Glomerular endothelial cell (primary cell): ENCODE measurements at regions not wholly inside any gene's neighbourhood (a gene's known extent, or its start where the extent isn't known, plus 50 kb on each side); places are given as distances from the start of the nearest gene placed in this dataset.

ENCODE experiments used
- DNase-seq: peaks from one replicate; pipeline ENCODE4 v3.0.0-alpha.2; 2011; ENCODE audit warnings: low read depth, low spot score; ENCODE audit errors: extremely low read depth

DNA sequence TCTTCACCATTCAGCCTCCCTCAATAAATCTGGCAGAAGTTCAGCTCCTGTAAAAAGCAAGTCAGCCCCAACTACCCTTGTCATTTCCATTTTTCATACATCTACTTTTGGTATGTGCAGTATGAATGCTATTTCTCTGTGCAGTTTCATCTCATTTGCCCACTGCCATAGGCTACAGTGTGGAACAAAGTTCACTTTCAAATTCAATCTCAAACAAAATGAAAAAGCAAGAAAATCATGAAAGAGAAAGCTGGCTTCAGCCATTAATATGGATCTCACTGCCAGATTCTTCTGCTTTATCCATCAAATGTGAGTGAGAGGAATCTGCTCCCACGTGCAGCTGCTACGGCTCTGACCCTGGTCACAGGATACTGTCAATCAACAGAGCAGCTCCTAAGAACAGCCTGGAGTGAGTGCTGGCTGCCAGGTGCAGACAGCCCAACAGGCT is 494.2 kb downstream of the ZNF608 start:
- DNase-seq, result no peak

DNA sequence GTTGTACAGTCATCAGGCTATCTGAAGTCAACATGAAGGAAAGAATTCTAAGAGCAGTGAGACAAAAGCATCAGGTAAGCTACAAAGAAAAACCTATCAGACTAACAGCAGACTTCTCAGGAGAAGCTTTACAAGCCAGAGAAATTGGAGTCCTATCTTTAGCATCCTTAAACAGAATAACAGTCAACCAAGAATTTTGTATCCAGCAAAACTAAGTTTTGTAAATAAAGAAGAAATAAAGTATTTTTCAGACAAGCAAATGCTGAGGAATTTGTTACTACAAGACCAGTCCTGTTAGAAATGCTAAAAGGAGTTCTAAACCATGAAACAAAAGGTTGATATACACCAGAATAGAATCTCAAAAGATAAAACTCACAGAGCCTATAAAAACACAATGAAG is 501.2 kb downstream of the ZNF608 start:
- DNase-seq, result no peak

DNA sequence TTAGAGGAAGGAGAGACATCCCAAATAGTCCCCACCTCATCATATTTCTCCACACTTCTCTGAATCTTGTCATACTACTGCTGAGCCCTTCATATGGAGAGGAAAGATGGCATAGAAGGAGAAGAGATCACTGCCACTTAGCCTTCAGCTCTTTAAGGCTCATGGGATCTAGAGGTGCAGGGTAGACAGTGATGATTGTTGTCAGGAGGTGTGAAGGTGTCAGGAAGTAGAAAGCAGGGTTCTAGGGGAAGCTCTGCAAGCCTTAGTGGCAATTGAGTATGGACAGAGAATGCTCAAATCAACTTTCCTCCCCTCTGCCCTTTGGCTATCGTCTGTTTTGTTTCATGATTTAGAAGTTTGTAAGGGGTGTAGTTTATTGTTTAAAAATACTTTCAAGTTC is 505.7 kb downstream of the ZNF608 start:
- DNase-seq, result no peak

DNA sequence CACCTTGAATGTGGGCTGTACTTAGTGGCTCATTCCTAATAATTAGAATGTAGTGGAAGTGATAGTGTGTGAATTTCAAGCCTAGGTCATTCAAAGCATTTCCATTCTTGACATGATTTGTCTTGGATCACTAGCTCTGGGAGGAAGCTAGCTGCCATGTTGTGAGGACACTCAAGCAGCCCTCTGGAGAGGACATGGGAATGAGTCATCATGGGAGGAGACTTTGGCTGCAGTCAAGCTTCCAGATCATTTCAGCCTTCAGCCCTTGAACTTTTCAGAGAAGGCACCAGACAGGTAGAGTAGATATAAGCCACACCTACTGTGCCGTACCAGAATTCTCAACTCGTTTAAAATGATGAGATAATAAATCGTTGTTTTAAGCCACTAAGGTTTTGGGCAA is 506.9 kb downstream of the ZNF608 start:
- no peak for DNase-seq

DNA sequence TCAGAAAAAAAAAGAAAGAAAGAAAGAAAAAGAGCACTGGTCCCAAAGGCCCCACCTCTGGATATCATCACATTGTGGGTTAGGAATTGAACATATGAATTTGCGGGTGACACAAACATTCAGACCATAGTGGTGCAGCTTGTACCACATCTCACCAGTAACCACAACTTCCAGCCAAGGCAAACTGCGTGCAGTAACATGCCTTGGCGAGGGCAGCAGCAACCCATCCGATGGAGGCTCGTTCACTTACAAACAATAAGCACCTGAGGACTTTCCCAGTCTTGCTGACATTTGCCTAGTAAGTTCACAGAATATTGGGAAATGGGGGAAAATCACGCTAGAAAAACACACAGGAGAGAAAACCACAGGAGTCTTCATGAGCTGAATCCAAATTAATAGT is 508.1 kb downstream of the ZNF608 start:
- DNase-seq, result no peak

DNA sequence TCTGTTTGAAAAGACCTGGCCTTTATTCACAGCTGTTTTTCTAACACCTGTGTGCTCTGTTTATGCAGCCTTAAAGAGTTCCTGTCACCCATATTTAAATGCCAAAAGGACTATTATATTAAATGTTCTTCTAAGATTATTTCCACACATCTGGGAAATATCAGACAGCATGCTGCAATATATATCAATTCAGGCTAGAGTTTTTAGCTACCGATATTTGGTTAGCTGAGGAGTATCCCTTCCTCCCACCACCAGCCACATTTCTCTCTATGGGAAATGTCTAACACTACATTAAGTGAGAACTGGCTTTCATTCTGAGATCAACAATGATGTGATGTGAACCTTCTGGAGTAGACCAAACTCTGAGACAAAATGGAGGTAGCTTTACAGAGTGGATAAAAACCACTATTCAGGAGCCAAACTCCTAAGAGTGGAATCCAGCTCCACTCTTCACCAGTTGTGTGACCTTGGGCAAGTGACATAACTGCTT is 509.2 kb downstream of the ZNF608 start:
- DNase-seq, result no peak

DNA sequence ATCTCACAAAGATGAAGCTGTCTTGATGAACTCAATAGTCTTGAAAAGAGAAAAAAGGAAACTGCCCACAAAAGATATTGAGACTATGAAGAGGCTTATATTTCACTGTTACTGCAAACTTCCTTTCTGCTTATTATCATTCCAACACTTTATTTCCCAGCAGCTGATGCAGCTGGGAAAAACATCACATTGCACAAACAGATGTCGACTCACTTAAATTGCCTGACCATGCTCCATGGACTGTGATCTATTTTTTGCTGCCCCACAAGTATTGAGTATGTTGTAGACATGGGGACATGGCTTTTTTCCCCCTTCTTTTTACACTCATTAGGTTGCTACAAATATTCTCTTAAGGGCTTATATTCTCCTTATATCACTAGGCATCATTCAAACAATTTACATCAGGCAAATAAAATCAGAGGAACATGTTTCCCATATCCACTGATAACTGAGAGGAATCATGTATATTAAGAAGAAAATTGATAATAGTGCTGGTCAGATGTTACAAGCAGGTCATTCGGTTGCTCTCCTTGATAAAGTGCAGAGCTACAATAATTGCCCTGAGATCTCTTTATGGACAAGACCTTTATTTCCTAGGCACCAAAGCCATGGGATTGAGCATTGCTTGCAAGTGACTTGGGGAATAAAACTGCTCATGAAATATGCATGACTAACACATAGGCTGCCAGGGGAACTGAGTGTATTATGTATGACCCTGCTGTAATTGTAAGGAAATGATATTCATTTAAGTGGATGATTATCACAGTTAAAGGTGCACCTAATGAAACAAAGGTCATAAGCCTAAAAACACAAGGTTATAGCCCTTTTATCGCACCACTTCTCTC is 509.9 kb downstream of the ZNF608 start:
- no peak for DNase-seq

DNA sequence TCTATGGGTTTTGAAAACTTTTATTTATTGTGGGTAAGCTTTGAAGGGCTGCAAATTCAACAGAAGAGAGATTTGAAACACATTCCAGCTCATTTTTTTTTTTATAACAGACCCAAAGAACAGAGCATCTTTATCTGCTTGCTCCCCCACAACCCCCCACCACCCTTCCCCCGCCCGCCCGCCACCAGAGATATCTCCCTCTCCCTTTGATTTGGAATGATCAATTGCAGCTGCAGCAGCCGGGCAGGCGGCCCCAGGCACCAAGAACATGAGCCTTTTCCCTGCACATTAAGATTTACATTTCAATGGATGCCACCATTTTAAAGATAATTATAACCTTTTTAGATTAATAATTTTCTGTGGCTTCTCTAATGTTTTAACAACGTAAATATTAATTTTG is 510.9 kb downstream of the ZNF608 start:
- DNase-seq, result no peak

DNA sequence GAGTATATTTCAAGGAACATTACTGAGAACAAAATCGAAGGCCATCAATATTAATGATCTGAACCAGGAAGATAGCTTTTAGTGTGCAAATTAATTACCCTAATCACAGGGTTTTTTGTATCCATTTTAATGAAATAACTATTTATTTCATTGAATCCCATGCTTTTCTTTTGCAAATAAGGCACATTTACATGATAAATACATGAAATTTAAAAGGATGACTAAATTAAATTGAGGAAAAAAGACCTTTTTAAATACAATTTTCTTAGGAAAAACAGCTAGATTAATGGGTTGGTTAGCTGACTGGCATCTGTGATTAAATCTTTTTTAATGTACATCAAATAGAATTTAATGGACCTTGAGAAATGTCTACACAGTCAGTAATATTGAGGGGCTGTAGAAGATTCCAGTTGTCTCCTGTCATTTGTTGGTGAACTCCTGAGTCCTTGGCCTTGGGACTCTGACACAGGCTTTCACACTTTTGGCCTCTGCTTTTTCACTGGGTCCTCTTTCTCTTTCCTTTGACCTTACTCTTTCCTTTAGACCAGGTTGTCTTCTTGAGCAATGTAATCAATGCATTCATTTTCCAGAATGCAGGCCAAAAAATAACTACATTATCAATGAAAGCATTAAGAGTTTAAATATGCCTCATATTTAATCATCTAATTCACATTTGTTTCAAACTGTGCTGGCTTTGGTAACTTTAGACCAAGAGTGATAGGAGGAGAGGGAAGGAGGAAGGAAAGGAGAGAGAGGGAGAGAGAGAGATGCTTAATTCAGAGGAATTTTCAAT is 511.5 kb downstream of the ZNF608 start:
- no peak for DNase-seq

DNA sequence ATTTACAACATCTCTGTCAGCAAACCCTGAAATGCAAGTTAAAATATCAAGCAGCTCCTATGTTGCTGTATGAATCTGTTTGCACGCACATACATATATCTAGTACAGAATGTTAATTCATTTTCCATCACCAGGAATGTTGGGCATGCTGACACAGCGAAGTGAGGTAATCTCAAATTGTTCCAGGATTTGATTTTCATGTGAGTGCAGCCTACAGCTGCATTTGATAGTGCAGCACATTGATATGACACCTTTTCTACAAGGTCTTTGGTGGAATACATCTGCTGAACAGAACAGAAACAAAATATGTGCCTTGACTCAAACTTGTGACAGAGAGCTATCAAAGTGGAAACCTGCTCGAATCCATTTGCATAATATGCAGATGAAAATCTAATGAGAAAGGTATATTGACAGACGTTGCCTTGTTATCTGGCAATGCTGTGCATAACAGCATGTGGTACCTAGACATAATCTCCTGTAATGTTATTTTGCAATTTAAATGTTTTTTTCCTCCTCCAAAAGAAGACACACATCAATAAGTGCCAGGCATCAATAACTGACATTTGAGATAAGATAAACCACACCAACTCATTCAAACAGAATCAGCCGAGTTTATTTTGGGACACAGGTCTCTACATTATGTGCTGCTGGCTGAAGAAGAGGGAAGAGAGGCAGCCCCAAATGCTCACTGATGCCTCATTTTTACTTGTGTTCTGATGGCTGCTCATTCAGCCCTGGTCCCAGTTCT is 512.2 kb downstream of the ZNF608 start:
- DNase-seq, result no peak

DNA sequence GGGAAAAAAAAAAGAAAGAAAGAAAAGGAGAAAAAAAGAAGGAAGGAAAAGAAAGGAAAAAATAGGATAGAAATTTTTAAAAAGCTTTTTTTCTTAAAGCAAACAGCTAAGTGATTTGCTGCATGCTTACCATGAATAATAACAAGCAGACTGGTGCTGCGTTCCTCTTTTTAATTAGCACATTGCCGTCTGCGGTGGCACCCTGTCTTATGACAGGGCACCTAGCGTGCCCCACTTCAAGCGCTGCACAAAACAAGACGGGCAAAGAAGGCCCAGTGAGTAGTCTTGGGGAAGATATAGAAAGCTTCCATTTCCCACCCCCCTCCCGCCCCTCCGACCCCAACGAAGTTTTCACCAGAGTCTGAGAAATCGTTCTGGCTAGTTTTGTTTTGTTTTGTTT is 513.9 kb downstream of the ZNF608 start:
- DNase-seq, result no peak

DNA sequence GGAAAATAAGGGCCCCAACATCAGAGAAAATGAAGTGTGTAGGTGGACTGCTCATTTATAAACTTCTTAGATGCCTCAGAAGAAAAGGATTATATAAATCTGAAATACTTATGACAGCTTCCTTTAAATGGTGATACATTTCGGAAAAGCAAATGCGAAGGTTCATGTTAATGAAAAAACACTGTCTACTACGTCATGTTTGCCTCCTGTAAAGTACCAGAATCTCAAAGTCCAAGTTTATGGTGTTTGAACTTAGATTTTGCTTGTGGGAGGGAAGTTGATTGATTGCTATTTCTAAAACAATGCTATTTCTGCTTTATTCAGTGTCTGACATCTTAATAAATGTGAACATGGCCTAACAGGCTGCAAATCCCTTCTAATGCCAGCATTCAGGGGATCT is 514.6 kb downstream of the ZNF608 start:
- DNase-seq, result no peak

DNA sequence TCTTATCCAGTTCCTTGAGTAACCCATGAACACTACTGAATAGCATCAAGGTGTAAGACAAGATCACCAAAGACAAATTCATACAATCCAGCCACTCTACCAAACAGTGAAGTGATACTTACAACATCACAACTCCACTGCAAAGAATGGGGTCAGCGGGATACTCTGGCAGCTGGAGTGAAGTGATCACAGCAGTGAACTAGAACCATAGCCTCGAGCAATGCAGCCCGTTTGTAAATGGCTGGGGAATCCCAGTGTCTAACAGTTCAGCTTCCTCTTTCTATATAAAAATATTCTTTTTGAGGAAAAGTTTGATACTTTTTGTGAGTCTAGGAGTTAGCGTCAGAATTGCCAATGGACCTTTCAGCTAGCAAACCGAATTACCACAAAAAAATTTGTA is 515.2 kb downstream of the ZNF608 start:
- DNase-seq, result no peak

DNA sequence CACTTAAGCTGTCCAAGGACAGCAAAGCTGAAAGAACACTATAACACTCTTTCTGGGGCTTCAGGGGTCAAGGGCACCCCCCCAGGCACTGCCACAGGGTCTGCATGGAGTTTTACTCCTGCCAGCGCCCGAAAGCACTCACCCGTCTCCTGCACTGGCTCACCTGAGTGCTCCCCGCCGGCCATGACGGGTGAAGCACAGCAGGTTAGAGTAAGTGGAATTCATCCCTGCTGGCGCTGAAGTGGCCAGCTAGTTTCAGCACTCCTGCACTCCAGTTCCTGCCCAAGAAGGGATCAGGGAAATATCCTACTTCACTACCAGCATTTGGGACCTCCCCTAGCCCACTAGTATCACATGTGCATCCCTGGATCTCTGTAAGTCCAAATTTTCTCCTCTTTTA is 516.0 kb downstream of the ZNF608 start:
- DNase-seq, result no peak

DNA sequence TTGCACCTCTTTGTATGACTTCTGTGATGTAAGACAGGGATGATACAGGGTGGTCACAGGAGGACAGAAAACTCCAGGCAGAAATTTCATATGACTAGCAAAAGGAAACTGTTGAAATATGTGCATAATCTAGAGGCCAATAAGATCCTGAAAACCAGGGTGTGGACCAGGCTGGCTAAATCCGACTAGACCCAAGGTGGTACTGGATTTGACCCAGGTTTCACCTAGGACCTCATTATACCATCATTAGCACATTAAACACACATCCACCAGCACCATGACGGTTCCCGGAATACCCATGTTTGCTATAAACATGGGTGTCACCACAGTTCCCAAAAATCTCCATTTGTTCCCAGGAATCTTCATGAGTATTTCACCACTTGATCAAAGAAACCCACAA is 517.1 kb downstream of the ZNF608 start:
- no peak for DNase-seq

DNA sequence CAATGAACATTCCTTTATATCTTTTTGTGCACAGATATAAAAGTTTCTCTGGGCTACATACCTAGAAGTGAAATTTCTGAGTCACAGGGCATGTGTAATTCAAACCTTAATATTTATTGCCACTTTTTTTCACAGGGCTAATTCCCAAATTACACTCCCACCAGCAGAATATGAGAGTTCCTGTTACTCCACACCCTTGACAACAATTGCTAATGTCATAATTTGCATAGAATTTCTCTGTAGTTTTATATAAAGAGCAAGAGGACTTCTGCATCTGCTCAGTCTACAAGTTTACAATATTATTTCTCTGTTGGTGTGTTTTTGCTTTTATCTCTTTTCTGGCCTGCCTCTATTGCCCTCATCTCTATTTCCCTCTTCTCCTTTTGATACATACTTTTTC is 518.5 kb downstream of the ZNF608 start:
- DNase-seq, result no peak

DNA sequence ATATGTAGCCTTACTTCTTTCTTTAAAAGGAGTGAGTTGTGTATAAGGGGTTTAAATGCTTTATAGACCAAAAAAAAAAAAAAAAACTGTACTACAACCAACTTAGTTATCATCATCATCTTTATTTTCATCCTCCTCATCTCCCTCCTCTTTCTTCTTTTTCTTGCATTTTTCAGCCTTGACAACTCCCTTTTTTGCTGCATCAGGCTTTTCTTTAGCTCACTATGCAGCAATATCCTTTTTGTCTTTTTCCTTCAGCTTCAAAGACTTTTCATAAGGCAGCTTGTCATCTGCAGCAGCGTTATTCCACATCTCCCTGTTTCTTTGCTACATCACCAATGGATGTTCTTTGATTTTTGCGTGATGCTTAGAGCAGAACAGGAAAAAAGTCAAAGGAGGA is 526.0 kb downstream of the ZNF608 start:
- DNase-seq, result no peak

DNA sequence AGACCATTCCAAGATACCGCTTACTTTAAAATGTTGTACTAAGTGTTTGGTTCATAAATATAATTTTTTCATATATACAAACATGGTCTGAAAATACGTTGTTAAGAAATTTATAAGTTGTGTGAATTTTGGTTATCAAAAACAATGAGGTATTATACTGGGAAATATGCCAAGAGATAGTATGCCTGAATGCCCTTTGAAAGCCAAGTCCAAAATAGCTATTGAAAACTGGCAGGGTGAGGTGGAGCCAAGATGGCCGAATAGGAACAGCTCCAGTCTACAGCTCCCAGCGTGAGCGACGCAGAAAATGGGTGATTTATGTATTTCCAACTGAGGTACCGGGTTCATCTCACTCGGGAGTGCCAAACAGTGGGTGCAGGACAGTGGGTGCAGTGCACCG is 533.5 kb downstream of the ZNF608 start:
- DNase-seq, result no peak

DNA sequence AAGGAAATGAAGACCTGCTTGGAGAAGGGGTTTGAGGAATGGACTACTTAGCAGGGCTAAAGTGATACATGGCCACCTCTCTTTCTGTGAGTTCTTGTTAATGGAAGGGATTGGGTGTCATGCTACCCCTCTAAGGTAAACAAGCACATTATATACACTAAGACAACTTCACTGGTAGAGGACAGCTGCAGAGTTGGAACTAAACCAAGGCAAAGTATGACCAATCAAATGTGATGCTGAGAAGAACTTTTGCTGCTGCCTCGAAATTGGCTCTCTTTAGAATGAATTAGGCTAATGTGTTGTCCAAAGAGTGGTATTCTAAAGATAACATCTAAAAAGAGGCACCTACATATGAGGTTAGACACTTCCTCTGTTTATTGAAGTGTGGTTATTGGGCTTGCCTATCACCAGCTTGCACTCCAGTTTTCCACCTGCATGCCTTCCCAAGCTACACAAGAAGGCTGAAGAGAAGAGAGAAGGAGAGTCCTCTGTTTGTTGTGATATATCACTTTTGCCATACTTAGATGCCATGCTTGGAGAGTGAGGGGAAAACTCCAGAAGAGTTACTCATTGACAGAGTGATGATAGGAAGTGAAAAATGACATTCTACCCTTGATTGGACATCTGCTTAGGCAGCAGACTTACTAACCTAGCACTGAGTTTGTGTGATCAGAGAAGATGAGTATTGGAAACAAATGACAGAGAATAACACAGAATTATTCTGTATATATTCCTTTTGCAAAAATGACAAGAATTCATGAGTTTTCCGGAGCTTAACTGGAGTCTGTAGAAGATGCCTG is 536.1 kb downstream of the ZNF608 start:
- DNase-seq, result no peak

DNA sequence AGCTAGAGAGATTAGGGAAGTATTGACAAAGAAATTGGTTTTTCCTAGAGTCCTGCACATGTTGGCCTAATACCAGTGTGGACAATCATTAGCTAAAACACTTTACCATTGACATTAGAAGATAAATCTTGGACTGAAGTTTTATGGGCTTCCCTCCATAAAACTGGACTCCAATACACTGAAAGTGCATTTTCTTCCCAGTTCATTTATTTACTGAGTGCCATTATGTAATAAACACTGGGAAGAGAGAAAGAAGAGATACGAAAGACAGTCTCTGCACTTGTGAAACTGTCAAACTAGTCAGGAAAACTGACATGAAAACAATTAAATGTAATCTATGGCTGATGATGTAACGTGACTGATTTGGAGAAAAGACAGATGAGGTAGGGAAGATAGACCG is 539.3 kb downstream of the ZNF608 start:
- DNase-seq, result no peak

DNA sequence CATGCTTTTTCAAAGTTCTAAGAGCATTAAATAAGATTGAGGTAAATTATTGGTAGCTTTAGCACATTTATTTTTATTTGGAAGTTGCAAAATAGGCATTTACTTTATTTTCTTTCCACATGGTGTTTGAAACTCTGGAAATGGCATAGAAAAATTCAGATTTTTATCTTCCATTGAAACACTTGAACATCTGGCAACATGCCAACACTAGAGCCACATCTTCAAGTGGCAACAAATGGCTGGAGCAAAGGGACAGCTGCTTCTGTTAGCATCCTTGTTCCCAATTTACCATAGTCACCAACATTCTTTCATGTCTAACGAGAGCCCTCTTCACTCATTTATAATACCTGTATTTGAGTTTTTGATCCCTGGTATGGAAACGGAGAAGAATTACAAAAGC is 539.9 kb downstream of the ZNF608 start:
- DNase-seq, result no peak
